Sigmoid colon (tissue), 4 donors: ENCODE measurements at regions not wholly inside any gene's neighbourhood (a gene's known extent, or its start where the extent isn't known, plus 50 kb on each side); places are given as distances from the start of the nearest gene placed in this dataset.

ENCODE experiments used
- EP300 ChIP-seq, 4 donors: sonication (generic); formaldehyde crosslinking; IDR thresholded peaks; one replicate each; pipeline ENCODE4 v1.6.1; 2017; ENCODE audit warnings: antibody characterized with exemption in 4 of 4
- TF ChIP-seq, protein P1 (sequence below), 4 experiments: fragments of 450-650 bp in 3 of 4; fragments of 200-600 bp in 1 of 4; IDR thresholded peaks; one replicate each; pipeline ENCODE4 v1.5.1; 2016 to 2019; ENCODE audit warnings: antibody characterized with exemption in 4 of 4, mild to moderate bottlenecking in 3 of 4, moderate library complexity in 2 of 4

DNA sequence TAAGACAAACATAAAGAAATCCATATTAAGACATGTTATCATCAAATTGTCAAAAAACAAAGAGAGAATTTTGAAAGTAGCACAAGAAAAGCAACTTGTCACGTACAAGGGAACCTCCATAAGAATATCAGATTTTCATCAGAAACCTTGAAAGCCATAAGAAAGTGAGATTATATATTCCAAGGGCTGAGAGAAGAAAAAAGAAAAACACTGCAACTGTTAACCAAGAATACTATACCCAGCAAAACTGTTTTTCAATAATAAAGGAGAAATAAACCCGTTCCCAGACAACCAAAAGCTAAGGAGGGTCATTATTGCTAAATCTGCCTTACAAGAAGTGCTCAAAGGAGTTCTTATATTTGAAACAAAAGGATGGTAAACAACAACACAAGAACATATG, 94.7 kb upstream of the TSPAN8 start:
- no peak for TF ChIP-seq EP300 (IDR thresholded peaks at IDR 0.05)
- TF ChIP-seq, protein P1, sequence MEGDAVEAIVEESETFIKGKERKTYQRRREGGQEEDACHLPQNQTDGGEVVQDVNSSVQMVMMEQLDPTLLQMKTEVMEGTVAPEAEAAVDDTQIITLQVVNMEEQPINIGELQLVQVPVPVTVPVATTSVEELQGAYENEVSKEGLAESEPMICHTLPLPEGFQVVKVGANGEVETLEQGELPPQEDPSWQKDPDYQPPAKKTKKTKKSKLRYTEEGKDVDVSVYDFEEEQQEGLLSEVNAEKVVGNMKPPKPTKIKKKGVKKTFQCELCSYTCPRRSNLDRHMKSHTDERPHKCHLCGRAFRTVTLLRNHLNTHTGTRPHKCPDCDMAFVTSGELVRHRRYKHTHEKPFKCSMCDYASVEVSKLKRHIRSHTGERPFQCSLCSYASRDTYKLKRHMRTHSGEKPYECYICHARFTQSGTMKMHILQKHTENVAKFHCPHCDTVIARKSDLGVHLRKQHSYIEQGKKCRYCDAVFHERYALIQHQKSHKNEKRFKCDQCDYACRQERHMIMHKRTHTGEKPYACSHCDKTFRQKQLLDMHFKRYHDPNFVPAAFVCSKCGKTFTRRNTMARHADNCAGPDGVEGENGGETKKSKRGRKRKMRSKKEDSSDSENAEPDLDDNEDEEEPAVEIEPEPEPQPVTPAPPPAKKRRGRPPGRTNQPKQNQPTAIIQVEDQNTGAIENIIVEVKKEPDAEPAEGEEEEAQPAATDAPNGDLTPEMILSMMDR (IDR thresholded peaks at IDR 0.05) = no peak
